ENCODE measurements at regions not wholly inside any gene's neighbourhood (a gene's known extent, or its start where the extent isn't known, plus 50 kb on each side); places are given as distances from the start of the nearest gene placed in this dataset.

DNA sequence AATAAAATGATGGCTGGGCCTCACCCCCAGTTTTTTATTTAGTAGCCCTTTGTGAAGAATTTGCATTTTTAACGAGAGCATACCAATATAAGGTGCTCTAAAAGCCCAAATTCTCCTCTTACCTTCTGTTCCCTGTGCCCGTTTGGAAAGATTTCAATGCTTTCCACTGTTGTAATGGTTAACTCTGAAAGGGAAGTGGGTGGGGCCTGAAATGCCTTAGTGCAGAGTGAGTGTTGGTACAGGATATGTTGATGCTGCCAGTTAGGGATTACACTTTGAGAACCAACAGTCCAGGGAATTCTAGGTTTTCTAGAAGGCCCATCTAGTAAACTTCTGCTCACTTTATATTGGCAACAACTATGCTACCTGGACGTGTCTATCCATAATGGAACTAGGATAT lies 562.7 kb upstream of the NRSN1 start:
- peaks cover 0 to 13% (median 3%) of the 10 kb centered on the region in 4 donors for H3K4me1 ChIP-seq (ENCODE audit: control insufficient read depth in 4 of 4, insufficient read depth in 4 of 4, low read length in 3 of 4)
- 84% methylated on average over 3 of the region's 3 CpGs for WGBS
- H3K27me3 ChIP-seq (ENCODE audit: control insufficient read depth in 4 of 4, insufficient read depth in 4 of 4, low read length in 3 of 4), result no peaks in the 10 kb centered on the region
- DNase-seq (ENCODE audit: low spot score), result no peak
- TF ChIP-seq RAD21 (IDR thresholded peaks at IDR 0.05), result peak in 1 of 2 donors; percentile 24
- TF ChIP-seq RXRA (IDR thresholded peaks at IDR 0.05), result peak in 1 of 2 donors; percentile 17
- peak in 1 of 2 donors; percentile 28 for TF ChIP-seq HNF4A (conservative IDR thresholded peaks at IDR 0.05)
- TF ChIP-seq SP1 (IDR thresholded peaks at IDR 0.05), result peak; percentile 44
- no peak for TF ChIP-seq EGR1 (IDR thresholded peaks at IDR 0.05; ENCODE audit: low read depth in 2 of 2)
- peak; percentile 18 for TF ChIP-seq TAF1 (conservative IDR thresholded peaks at IDR 0.05)
- TF ChIP-seq YY1 (IDR thresholded peaks at IDR 0.05), result no peak
- no peak overlapping the region for H3K9ac ChIP-seq (ENCODE audit: low read depth in 1 of 2, low read length in 2 of 2)
- no peak overlapping the region for H3K4me3 ChIP-seq (ENCODE audit: low read depth in 1 of 3, low read length in 3 of 3)
- peaks cover 5 to 6% (median 6%) of the 10 kb centered on the region in 4 donors for H3K9me3 ChIP-seq (ENCODE audit: control insufficient read depth in 4 of 4, low read length in 3 of 4)
- no peaks in the 10 kb centered on the region for H3K36me3 ChIP-seq (ENCODE audit: control insufficient read depth in 4 of 4, insufficient read depth in 3 of 4, low read depth in 1 of 4, low read length in 3 of 4)
- no peak overlapping the region for H3K27ac ChIP-seq (ENCODE audit: low read depth in 1 of 2, low read length in 2 of 2)

DNA sequence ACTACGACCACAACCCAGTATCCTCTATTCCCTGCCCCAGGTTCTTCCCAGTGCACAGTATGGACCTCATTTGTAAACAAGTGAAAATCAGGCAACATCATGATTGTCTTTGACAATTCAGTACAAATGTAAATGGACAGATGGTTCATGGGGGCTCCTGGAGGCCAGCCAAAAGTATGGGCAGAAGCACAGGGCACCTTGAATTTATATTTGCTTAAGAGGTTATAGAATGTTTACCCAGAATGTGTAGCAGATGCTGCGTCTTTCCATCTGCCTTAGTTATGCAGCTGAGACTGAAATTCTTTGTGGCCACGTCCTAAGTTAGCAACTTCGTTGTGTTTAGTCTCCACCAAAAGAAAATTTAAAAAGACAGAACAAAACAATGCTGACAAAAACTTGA lies 559.6 kb upstream of the NRSN1 start:
- TF ChIP-seq FOXA1 (IDR thresholded peaks at IDR 0.05) (no peak), ATF3 (IDR thresholded peaks at IDR 0.05) (no peak), YY1 (IDR thresholded peaks at IDR 0.05) (no peak), JUND (IDR thresholded peaks at IDR 0.05) (no peak), HNF4G (IDR thresholded peaks at IDR 0.05) (no peak), HNF4A (conservative IDR thresholded peaks at IDR 0.05) (no peak), SP1 (IDR thresholded peaks at IDR 0.05) (no peak), CTCF (IDR thresholded peaks at IDR 0.05; ENCODE audit: low read depth, low read length, missing input control) (no peak), RAD21 (IDR thresholded peaks at IDR 0.05) (no peak), NR2F2 (IDR thresholded peaks at IDR 0.05) (no peak), TAF1 (conservative IDR thresholded peaks at IDR 0.05) (no peak), EGR1 (IDR thresholded peaks at IDR 0.05; ENCODE audit: low read depth in 2 of 2) (no peak)
- TF ChIP-seq, protein P1, sequence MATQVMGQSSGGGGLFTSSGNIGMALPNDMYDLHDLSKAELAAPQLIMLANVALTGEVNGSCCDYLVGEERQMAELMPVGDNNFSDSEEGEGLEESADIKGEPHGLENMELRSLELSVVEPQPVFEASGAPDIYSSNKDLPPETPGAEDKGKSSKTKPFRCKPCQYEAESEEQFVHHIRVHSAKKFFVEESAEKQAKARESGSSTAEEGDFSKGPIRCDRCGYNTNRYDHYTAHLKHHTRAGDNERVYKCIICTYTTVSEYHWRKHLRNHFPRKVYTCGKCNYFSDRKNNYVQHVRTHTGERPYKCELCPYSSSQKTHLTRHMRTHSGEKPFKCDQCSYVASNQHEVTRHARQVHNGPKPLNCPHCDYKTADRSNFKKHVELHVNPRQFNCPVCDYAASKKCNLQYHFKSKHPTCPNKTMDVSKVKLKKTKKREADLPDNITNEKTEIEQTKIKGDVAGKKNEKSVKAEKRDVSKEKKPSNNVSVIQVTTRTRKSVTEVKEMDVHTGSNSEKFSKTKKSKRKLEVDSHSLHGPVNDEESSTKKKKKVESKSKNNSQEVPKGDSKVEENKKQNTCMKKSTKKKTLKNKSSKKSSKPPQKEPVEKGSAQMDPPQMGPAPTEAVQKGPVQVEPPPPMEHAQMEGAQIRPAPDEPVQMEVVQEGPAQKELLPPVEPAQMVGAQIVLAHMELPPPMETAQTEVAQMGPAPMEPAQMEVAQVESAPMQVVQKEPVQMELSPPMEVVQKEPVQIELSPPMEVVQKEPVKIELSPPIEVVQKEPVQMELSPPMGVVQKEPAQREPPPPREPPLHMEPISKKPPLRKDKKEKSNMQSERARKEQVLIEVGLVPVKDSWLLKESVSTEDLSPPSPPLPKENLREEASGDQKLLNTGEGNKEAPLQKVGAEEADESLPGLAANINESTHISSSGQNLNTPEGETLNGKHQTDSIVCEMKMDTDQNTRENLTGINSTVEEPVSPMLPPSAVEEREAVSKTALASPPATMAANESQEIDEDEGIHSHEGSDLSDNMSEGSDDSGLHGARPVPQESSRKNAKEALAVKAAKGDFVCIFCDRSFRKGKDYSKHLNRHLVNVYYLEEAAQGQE (IDR thresholded peaks at IDR 0.05), result no peak

More for the DNA sequence above, 559.6 kb upstream of the NRSN1 start:
- no peak overlapping the region for H3K4me3 ChIP-seq (ENCODE audit: low read depth in 1 of 3, low read length in 3 of 3)
- no peak overlapping the region for H3K27ac ChIP-seq (ENCODE audit: low read depth in 1 of 2, low read length in 2 of 2)
- H3K9ac ChIP-seq (ENCODE audit: low read depth in 1 of 2, low read length in 2 of 2), result no peak overlapping the region
- H3K27me3 ChIP-seq (ENCODE audit: control insufficient read depth in 4 of 4, insufficient read depth in 4 of 4, low read length in 3 of 4), result no peaks in the 10 kb centered on the region
- peaks cover 0 to 2% (median 0%) of the 10 kb centered on the region in 4 donors for H3K36me3 ChIP-seq (ENCODE audit: control insufficient read depth in 4 of 4, insufficient read depth in 3 of 4, low read depth in 1 of 4, low read length in 3 of 4)
- no peak for DNase-seq (ENCODE audit: low spot score)
- 88% methylated on average over 4 of the region's 4 CpGs for WGBS
- no peaks in the 10 kb centered on the region for H3K4me1 ChIP-seq (ENCODE audit: control insufficient read depth in 4 of 4, insufficient read depth in 4 of 4, low read length in 3 of 4)
- H3K9me3 ChIP-seq (ENCODE audit: control insufficient read depth in 4 of 4, low read length in 3 of 4), result peaks cover 6 to 15% (median 7%) of the 10 kb centered on the region in 4 donors
